ENCODE measurements at regions not wholly inside any gene's neighbourhood (a gene's known extent, or its start where the extent isn't known, plus 50 kb on each side); places are given as distances from the start of the nearest gene placed in this dataset.
"Not testable (repeated sequence)": the region's sequence is repeated elsewhere in the genome, so short reads cannot be mapped to it uniquely, and the experiment has no call there.

GRCh38 chr7:65519751-65520150, 146.1 kb downstream of the ZNF92 start:
- H4K20me1 ChIP-seq (ENCODE audit: insufficient read depth); H3K9ac ChIP-seq (ENCODE audit: low read length); ATAC-seq; H3K4me3 ChIP-seq (replicated peaks in 1 of 2; ENCODE audit: low read depth in 1 of 2, low read length in 2 of 2); RAD21 ChIA-PET (ENCODE audit: low non-redundant PET in 1 of 2, low total read pairs in 2 of 2, uncharacterized antibody in 2 of 2, unreplicated experiment in 2 of 2); H3K36me3 ChIP-seq (ENCODE audit: control insufficient read depth in 1 of 2, insufficient read depth in 2 of 2, low read length in 2 of 2); H3K79me2 ChIP-seq (ENCODE audit: insufficient read depth, low read length); DNase-seq (ENCODE audit: low read depth, low spot score); H3K9me2 ChIP-seq (ENCODE audit: insufficient read depth); H3K27me3 ChIP-seq (ENCODE audit: insufficient read depth, low read length); H3K9me3 ChIP-seq (ENCODE audit: control insufficient read depth in 1 of 2, insufficient read depth in 1 of 2, low read depth in 1 of 2, low read length in 2 of 2); CTCF ChIA-PET; H2AFZ ChIP-seq (ENCODE audit: low read depth, low read length, poor library complexity, severe bottlenecking); H3K27ac ChIP-seq (ENCODE audit: low read depth, low read length); H3K4me1 ChIP-seq (ENCODE audit: control insufficient read depth in 1 of 2, insufficient read depth in 2 of 2, low read length in 2 of 2); H3K4me2 ChIP-seq (ENCODE audit: low read length); POLR2A ChIA-PET; BruUV-seq (replicated peaks): not testable (repeated sequence)
- intact Hi-C loops (cut with micrococcal nuclease), result loop anchor here (10.0 kb wide), 1 partner anchor 65 kb away; no protein-coding TSS in a partner anchor

GRCh38 chr7:65545465-65546161, 172.0 kb downstream of the ZNF92 start:
- H3K4me1 ChIP-seq (ENCODE audit: control insufficient read depth in 1 of 2, insufficient read depth in 2 of 2, low read length in 2 of 2); H3K79me2 ChIP-seq (ENCODE audit: insufficient read depth, low read length); H3K27me3 ChIP-seq (ENCODE audit: insufficient read depth, low read length); H2AFZ ChIP-seq (ENCODE audit: low read depth, low read length, poor library complexity, severe bottlenecking); H3K9me3 ChIP-seq (ENCODE audit: control insufficient read depth in 1 of 2, insufficient read depth in 1 of 2, low read depth in 1 of 2, low read length in 2 of 2); H3K36me3 ChIP-seq (ENCODE audit: control insufficient read depth in 1 of 2, insufficient read depth in 2 of 2, low read length in 2 of 2); intact Hi-C loops (cut with micrococcal nuclease); H3K4me2 ChIP-seq (ENCODE audit: low read length); ATAC-seq; H4K20me1 ChIP-seq (ENCODE audit: insufficient read depth); CTCF ChIA-PET; POLR2A ChIA-PET; DNase-seq (ENCODE audit: low read depth, low spot score); H3K4me3 ChIP-seq (replicated peaks in 1 of 2; ENCODE audit: low read depth in 1 of 2, low read length in 2 of 2); RAD21 ChIA-PET (ENCODE audit: low non-redundant PET in 1 of 2, low total read pairs in 2 of 2, uncharacterized antibody in 2 of 2, unreplicated experiment in 2 of 2); H3K27ac ChIP-seq (ENCODE audit: low read depth, low read length); BruUV-seq (replicated peaks); H3K9ac ChIP-seq (ENCODE audit: low read length); H3K9me2 ChIP-seq (ENCODE audit: insufficient read depth): not testable (repeated sequence)

GRCh38 chr7:65549589-65550443, 176.2 kb downstream of the ZNF92 start:
- H3K4me3 ChIP-seq (replicated peaks in 1 of 2; ENCODE audit: low read depth in 1 of 2, low read length in 2 of 2); H3K79me2 ChIP-seq (ENCODE audit: insufficient read depth, low read length); H3K27me3 ChIP-seq (ENCODE audit: insufficient read depth, low read length); H3K9me3 ChIP-seq (ENCODE audit: control insufficient read depth in 1 of 2, insufficient read depth in 1 of 2, low read depth in 1 of 2, low read length in 2 of 2); POLR2A ChIA-PET; CTCF ChIA-PET; BruUV-seq (replicated peaks); DNase-seq (ENCODE audit: low read depth, low spot score); H3K4me1 ChIP-seq (ENCODE audit: control insufficient read depth in 1 of 2, insufficient read depth in 2 of 2, low read length in 2 of 2); ATAC-seq; RAD21 ChIA-PET (ENCODE audit: low non-redundant PET in 1 of 2, low total read pairs in 2 of 2, uncharacterized antibody in 2 of 2, unreplicated experiment in 2 of 2); intact Hi-C loops (cut with micrococcal nuclease); H3K9me2 ChIP-seq (ENCODE audit: insufficient read depth); H2AFZ ChIP-seq (ENCODE audit: low read depth, low read length, poor library complexity, severe bottlenecking); H3K27ac ChIP-seq (ENCODE audit: low read depth, low read length); H3K36me3 ChIP-seq (ENCODE audit: control insufficient read depth in 1 of 2, insufficient read depth in 2 of 2, low read length in 2 of 2); H3K9ac ChIP-seq (ENCODE audit: low read length); H3K4me2 ChIP-seq (ENCODE audit: low read length); H4K20me1 ChIP-seq (ENCODE audit: insufficient read depth): not testable (repeated sequence)

GRCh38 chr7:65550444-65550809, 176.8 kb downstream of the ZNF92 start:
- H2AFZ ChIP-seq (ENCODE audit: low read depth, low read length, poor library complexity, severe bottlenecking); BruUV-seq (replicated peaks); H3K36me3 ChIP-seq (ENCODE audit: control insufficient read depth in 1 of 2, insufficient read depth in 2 of 2, low read length in 2 of 2); H3K9ac ChIP-seq (ENCODE audit: low read length); ATAC-seq; DNase-seq (ENCODE audit: low read depth, low spot score); CTCF ChIA-PET; H3K9me2 ChIP-seq (ENCODE audit: insufficient read depth); RAD21 ChIA-PET (ENCODE audit: low non-redundant PET in 1 of 2, low total read pairs in 2 of 2, uncharacterized antibody in 2 of 2, unreplicated experiment in 2 of 2); POLR2A ChIA-PET; H3K79me2 ChIP-seq (ENCODE audit: insufficient read depth, low read length); H3K4me3 ChIP-seq (replicated peaks in 1 of 2; ENCODE audit: low read depth in 1 of 2, low read length in 2 of 2); H3K9me3 ChIP-seq (ENCODE audit: control insufficient read depth in 1 of 2, insufficient read depth in 1 of 2, low read depth in 1 of 2, low read length in 2 of 2); H3K4me1 ChIP-seq (ENCODE audit: control insufficient read depth in 1 of 2, insufficient read depth in 2 of 2, low read length in 2 of 2); intact Hi-C loops (cut with micrococcal nuclease); H3K27me3 ChIP-seq (ENCODE audit: insufficient read depth, low read length); H3K4me2 ChIP-seq (ENCODE audit: low read length); H3K27ac ChIP-seq (ENCODE audit: low read depth, low read length); H4K20me1 ChIP-seq (ENCODE audit: insufficient read depth): not testable (repeated sequence)

Data from HCT116 (cell line).